ENCODE measurements at regions not wholly inside any gene's neighbourhood (a gene's known extent, or its start where the extent isn't known, plus 50 kb on each side); places are given as distances from the start of the nearest gene placed in this dataset.
A peak's percentile ranks its signal among the peaks of the same experiment; 100 is the strongest.

GRCh38 chr1:234759888-234760287 is 149.9 kb upstream of the IRF2BP2 start:
- H3K23ac ChIP-seq (ENCODE audit: insufficient read length, low read depth, low read length), result no peak overlapping the region
- no peak overlapping the region for H3K4ac ChIP-seq (ENCODE audit: low read depth, low read length)
- no peak overlapping the region for H4K91ac ChIP-seq (ENCODE audit: insufficient read length, low read depth, low read length)
- H2BK12ac ChIP-seq (ENCODE audit: insufficient read length, low read depth, low read length), result no peak overlapping the region
- no peaks in the 10 kb centered on the region for H3K9me3 ChIP-seq (ENCODE audit: control insufficient read depth, low read depth, low read length)
- no peak overlapping the region for H2BK15ac ChIP-seq (ENCODE audit: low read depth, low read length)
- H3T11ph ChIP-seq (ENCODE audit: low read length), result no peak overlapping the region
- no peak overlapping the region for H2BK20ac ChIP-seq (ENCODE audit: low read depth, low read length, poor library complexity, severe bottlenecking)
- no peak overlapping the region for H2AFZ ChIP-seq (ENCODE audit: low read length)
- H3K4me1 ChIP-seq (ENCODE audit: insufficient read depth, low read length), result peaks cover 7% of the 10 kb centered on the region; the same call in 1 of the 2 replicates
- no peaks in the 10 kb centered on the region for H3K27me3 ChIP-seq (ENCODE audit: insufficient read depth, low read length)
- H3K79me2 ChIP-seq (ENCODE audit: insufficient read depth, low read length), result no peaks in the 10 kb centered on the region
- Mint-ChIP-seq H3K4me1 (peaks cover 18 to 20% of the 10 kb centered on the region in 2 experiments), H3K27ac (peak overlapping the region in 2 of 3 experiments; percentile 81 to 93; a peak in 5 of 7 replicates), H3K27me3 (ENCODE audit: low read depth) (peaks cover 4% of the 10 kb centered on the region), H3K4me3 (no peak overlapping the region; a peak in 1 of 5 replicates), H3K9me3 (peaks cover 0 to 7% of the 10 kb centered on the region in 2 experiments; a peak in 3 of 5 replicates), H3K36me3 (ENCODE audit: insufficient read depth in 1 of 3, low read depth in 3 of 3) (no peaks in the 10 kb centered on the region)
- H4K20me1 ChIP-seq (ENCODE audit: control insufficient read depth, insufficient read depth, insufficient read length), result no peaks in the 10 kb centered on the region
- no peak overlapping the region for H4K8ac ChIP-seq (replicated peaks; ENCODE audit: insufficient read length, low read depth, low read length)
- H3K27ac ChIP-seq (ENCODE audit: insufficient read length, low read depth, low read length), result no peak overlapping the region
- no peak overlapping the region for H4K5ac ChIP-seq (ENCODE audit: insufficient read length, low read depth, low read length)
- no peak overlapping the region for H3K14ac ChIP-seq (ENCODE audit: insufficient read depth, low read length)
- WGBS (ENCODE audit: extremely low coverage, insufficient read length, low lambda C conversion rate), result no CpG with 5 or more reads among the region's 11 CpGs
- H3K56ac ChIP-seq (ENCODE audit: insufficient read length, low read depth, low read length), result no peak overlapping the region
- no peaks in the 10 kb centered on the region for H3K23me2 ChIP-seq (ENCODE audit: insufficient read length, low read depth, low read length, poor library complexity, severe bottlenecking)
- no peak overlapping the region for H2BK120ac ChIP-seq (ENCODE audit: low read depth, low read length, poor library complexity, severe bottlenecking)
- H2BK5ac ChIP-seq (ENCODE audit: insufficient read length, low read length), result no peak overlapping the region
- H3K18ac ChIP-seq (ENCODE audit: insufficient read length, low read depth, low read length), result peak overlapping the region; percentile 25
- H3K4me2 ChIP-seq (ENCODE audit: insufficient read depth, insufficient read length, low read length), result no peak overlapping the region
- no peak overlapping the region for H3K9ac ChIP-seq (ENCODE audit: extremely low read depth, insufficient read length, low read length)
- DNase-seq, result no peak
- no peak for TF ChIP-seq CTCF (conservative IDR thresholded peaks at IDR 0.05)
- H3K79me1 ChIP-seq (ENCODE audit: insufficient read depth, low read depth, low read length, poor library complexity, severe bottlenecking), result no peaks in the 10 kb centered on the region
- H2AK5ac ChIP-seq (ENCODE audit: insufficient read length, low read length), result no peak overlapping the region

Data from H9 (cell line).